Astrocyte of the cerebellum (primary cell): ENCODE measurements at regions not wholly inside any gene's neighbourhood (a gene's known extent, or its start where the extent isn't known, plus 50 kb on each side); places are given as distances from the start of the nearest gene placed in this dataset.

Source experiments
- DNase-seq: peaks from one replicate; pipeline ENCODE4 v3.0.0-alpha.2; 2011; ENCODE audit warnings: low read depth
- H3K4me3 ChIP-seq: 2 replicates; pipeline ENCODE4 v1.5.1; 2011; ENCODE audit warnings: mild to moderate bottlenecking, low read depth, low read length, moderate library complexity
- CTCF ChIP-seq: IDR thresholded peaks from 2 replicates; pipeline ENCODE4 v1.5.1; 2012; ENCODE audit warnings: low read length, low read depth, moderate library complexity, mild to moderate bottlenecking; ENCODE audit errors: missing control alignments
- in situ Hi-C: cut with HindIII; loops from 2 replicates; pipeline ENCODE4 v1.10.0; 2017; ENCODE audit warnings: low sequenced_read_pairs

- TF ChIP-seq CTCF, result no peak
- H3K4me3 ChIP-seq, result no peak overlapping the region
- DNase-seq, result no peak
- in situ Hi-C loops, result no loop called here
Observed at GRCh38 chrX:40449396-40449795, 131.4 kb upstream of the ATP6AP2 start.

GRCh38 chrX:40448793-40449192 is 132.0 kb upstream of the ATP6AP2 start:
- in situ Hi-C loops, result no loop called here
- no peak for TF ChIP-seq CTCF
- DNase-seq, result no peak
- no peak overlapping the region for H3K4me3 ChIP-seq

- TF ChIP-seq CTCF, result no peak
- no peak for DNase-seq
- in situ Hi-C loops, result no loop called here
- no peak overlapping the region for H3K4me3 ChIP-seq
Observed at GRCh38 chrX:40446921-40447320, 133.8 kb upstream of the ATP6AP2 start.

- in situ Hi-C loops, result no loop called here
- TF ChIP-seq CTCF, result no peak
Observed at GRCh38 chrX:40445691-40446090, 135.1 kb upstream of the ATP6AP2 start.

GRCh38 chrX:40444798-40445496 is 135.8 kb upstream of the ATP6AP2 start:
- DNase-seq, result no peak
- no peak overlapping the region for H3K4me3 ChIP-seq
- in situ Hi-C loops, result no loop called here
- TF ChIP-seq CTCF, result no peak

More at GRCh38 chrX:40445691-40446090, 135.1 kb upstream of the ATP6AP2 start:
- H3K4me3 ChIP-seq, result no peak overlapping the region
- DNase-seq, result no peak

- in situ Hi-C loops, result no loop called here
- DNase-seq, result no peak
- H3K4me3 ChIP-seq, result no peak overlapping the region
- TF ChIP-seq CTCF, result no peak
Observed at GRCh38 chrX:40444133-40444532, 136.6 kb upstream of the ATP6AP2 start.

GRCh38 chrX:40440866-40441265 is 139.9 kb upstream of the ATP6AP2 start:
- no peak for DNase-seq
- H3K4me3 ChIP-seq, result no peak overlapping the region
- TF ChIP-seq CTCF, result no peak
- in situ Hi-C loops, result no loop called here
